Loucy (cell line): ENCODE measurements at regions not wholly inside any gene's neighbourhood (a gene's known extent, or its start where the extent isn't known, plus 50 kb on each side); places are given as distances from the start of the nearest gene placed in this dataset.

Experiments used
- CTCF ChIP-seq: fragments of 200-600 bp; sonication (generic); conservative IDR thresholded peaks from 2 replicates; pipeline ENCODE4 v1.5.1; 2014; ENCODE audit warnings: mild to moderate bottlenecking, antibody characterized with exemption, low read length
- EZH2phosphoT487 ChIP-seq: fragments of 200-600 bp; IDR thresholded peaks from 2 replicates; pipeline ENCODE4 v1.6.1; 2018; ENCODE audit warnings: antibody characterized with exemption, mild to moderate bottlenecking, moderate library complexity, borderline replicate concordance

DNA sequence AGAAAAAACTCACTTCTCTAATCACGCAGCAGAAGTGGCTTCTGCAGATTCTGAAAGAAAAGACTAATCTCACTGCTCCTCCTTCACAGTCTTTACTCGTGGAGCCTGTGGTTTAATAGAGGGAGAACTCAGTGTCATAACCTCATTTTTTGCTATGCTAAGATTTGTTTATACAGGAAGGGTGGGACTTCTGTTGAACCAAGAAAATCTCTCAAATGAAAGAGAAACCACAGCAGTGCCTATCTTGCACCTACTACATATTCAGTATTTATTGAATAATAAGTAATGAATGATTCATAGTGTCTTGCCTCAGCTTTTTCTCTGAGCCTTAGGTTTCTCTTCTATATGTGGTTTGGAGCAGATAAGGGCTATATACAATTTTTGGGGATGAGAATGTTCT, 136.1 kb upstream of the DMAC1 start:
- TF ChIP-seq CTCF, result no peak
- no peak for TF ChIP-seq EZH2phosphoT487
